SU-DHL-6 (cell line): ENCODE measurements at regions not wholly inside any gene's neighbourhood (a gene's known extent, or its start where the extent isn't known, plus 50 kb on each side); places are given as distances from the start of the nearest gene placed in this dataset.

ENCODE experiments used
- CTCF ChIP-seq: fragments of 200-600 bp; sonication (generic); IDR thresholded peaks from one replicate; pipeline ENCODE4 v1.5.1; 2017; ENCODE audit warnings: antibody characterized with exemption, mild to moderate bottlenecking, low read length, moderate library complexity; ENCODE audit not compliant: insufficient read depth, poor library complexity, severe bottlenecking
- EZH2phosphoT487 ChIP-seq: fragments of 200-600 bp; sonication (generic), shearing (Covaris generic); conservative IDR thresholded peaks from 2 replicates; pipeline ENCODE4 v1.6.1; 2018; ENCODE audit warnings: mild to moderate bottlenecking, antibody characterized with exemption, low read length, moderate library complexity, mixed read lengths

GRCh38 chr3:59186725-59187124 lies 136.9 kb upstream of the CFAP20DC start:
- no peak for TF ChIP-seq CTCF
- TF ChIP-seq EZH2phosphoT487, result no peak
